ENCODE measurements at regions not wholly inside any gene's neighbourhood (a gene's known extent, or its start where the extent isn't known, plus 50 kb on each side); places are given as distances from the start of the nearest gene placed in this dataset.

DNA sequence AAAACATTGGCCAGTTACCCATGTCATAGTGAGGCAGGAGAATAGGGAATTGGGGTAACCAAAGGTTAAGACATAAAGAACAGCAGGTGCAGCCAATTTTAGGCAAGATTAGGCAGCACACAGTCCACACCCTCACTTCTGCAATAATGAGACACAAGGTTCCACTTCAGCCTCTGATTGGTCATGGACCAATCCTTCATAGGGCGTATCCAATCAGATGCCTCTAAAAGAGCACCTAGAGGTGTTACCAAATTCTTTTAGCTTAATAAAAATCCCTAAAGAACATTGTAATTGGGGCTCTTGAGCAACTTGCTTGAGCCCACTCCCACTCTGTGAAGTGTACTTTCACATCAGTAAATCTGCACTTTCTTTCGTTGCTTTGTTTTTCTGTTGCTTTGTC, 302.4 kb downstream of the PREX1 start (continued):
- TF ChIP-seq ZNF532 (CRISPR knock-in tag; IDR thresholded peaks at IDR 0.05; ENCODE audit: borderline replicate concordance) (no peak), CREB1 (CRISPR knock-in tag; IDR thresholded peaks at IDR 0.05) (no peak)

- Mint-ChIP-seq H3K36me3 (no peaks in the 10 kb centered on the region), H3K9me3 (no peaks in the 10 kb centered on the region), H3K27me3 (ENCODE audit: low read depth) (no peaks in the 10 kb centered on the region; the same call in 1 of the 2 replicates), H3K4me3 (no peak overlapping the region), H3K27ac (no peak overlapping the region), H3K4me1 (no peaks in the 10 kb centered on the region)
- ATAC-seq (no peak), DNase-seq (ENCODE audit: low spot score) (no peak)
- CTCF ChIA-PET: interaction anchor here (4.1 kb wide), 1 partner anchor 96 kb away, joined by 13 read pairs; no protein-coding TSS in a partner anchor
- POLR2A ChIA-PET: interaction anchor here (0.6 kb wide), 1 partner anchor 308 kb away, joined by 3 read pairs; no protein-coding TSS in a partner anchor
- TF ChIP-seq NFATC4 (CRISPR knock-in tag; IDR thresholded peaks at IDR 0.05): no peak
- no peak for TF ChIP-seq ATF2 (CRISPR knock-in tag; IDR thresholded peaks at IDR 0.05; ENCODE audit: borderline replicate concordance, low read depth)
- no peak for TF ChIP-seq KAT7 (CRISPR knock-in tag; IDR thresholded peaks at IDR 0.05; ENCODE audit: borderline replicate concordance)
- no peak for TF ChIP-seq FOXP1 (CRISPR knock-in tag; IDR thresholded peaks at IDR 0.05; ENCODE audit: borderline replicate concordance)
- no peak for TF ChIP-seq GABPB1 (CRISPR knock-in tag; IDR thresholded peaks at IDR 0.05)
Measured at GRCh38 chr20:48524582-48524981, 303.2 kb downstream of the PREX1 start.

GRCh38 chr20:48523191-48523995, 304.4 kb downstream of the PREX1 start:
- H3K4me3 Mint-ChIP-seq: no peak overlapping the region
- H3K27me3 Mint-ChIP-seq (ENCODE audit: low read depth): no peaks in the 10 kb centered on the region; the same call in 1 of the 2 replicates
- ATAC-seq (peak; percentile 92), DNase-seq (ENCODE audit: low spot score) (peak; percentile 52)
- ChIA-PET CTCF (no interaction called here), POLR2A (no interaction called here)
- no peak overlapping the region for H3K27ac Mint-ChIP-seq
- no peaks in the 10 kb centered on the region for H3K36me3 Mint-ChIP-seq
- no peaks in the 10 kb centered on the region for H3K4me1 Mint-ChIP-seq
- no peaks in the 10 kb centered on the region for H3K9me3 Mint-ChIP-seq
- TF ChIP-seq NFATC4 (CRISPR knock-in tag; IDR thresholded peaks at IDR 0.05): no peak
- TF ChIP-seq, protein P1, sequence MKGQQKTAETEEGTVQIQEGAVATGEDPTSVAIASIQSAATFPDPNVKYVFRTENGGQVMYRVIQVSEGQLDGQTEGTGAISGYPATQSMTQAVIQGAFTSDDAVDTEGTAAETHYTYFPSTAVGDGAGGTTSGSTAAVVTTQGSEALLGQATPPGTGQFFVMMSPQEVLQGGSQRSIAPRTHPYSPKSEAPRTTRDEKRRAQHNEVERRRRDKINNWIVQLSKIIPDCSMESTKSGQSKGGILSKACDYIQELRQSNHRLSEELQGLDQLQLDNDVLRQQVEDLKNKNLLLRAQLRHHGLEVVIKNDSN (CRISPR knock-in tag; IDR thresholded peaks at IDR 0.05): peak; percentile 61; the same call in 1 of the 2 replicates
- TF ChIP-seq NFE2L1 (CRISPR knock-in tag; IDR thresholded peaks at IDR 0.05): peak; percentile 77
- 0 out of 2 replicates have a peak, but pooled peaks have one; percentile 52 for TF ChIP-seq ZBTB21 (CRISPR knock-in tag; IDR thresholded peaks at IDR 0.05; ENCODE audit: borderline replicate concordance)
- TF ChIP-seq TEAD4 (CRISPR knock-in tag; IDR thresholded peaks at IDR 0.05): peak; percentile 68; the same call in 1 of the 2 replicates
- TF ChIP-seq ZNF219 (CRISPR knock-in tag; IDR thresholded peaks at IDR 0.05; ENCODE audit: borderline replicate concordance): no peak
- no peak for TF ChIP-seq ZNF423 (CRISPR knock-in tag; IDR thresholded peaks at IDR 0.05)
- no peak for TF ChIP-seq KAT7 (CRISPR knock-in tag; IDR thresholded peaks at IDR 0.05; ENCODE audit: borderline replicate concordance)
- TF ChIP-seq ATF2 (CRISPR knock-in tag; IDR thresholded peaks at IDR 0.05; ENCODE audit: borderline replicate concordance, low read depth): no peak
- TF ChIP-seq TEAD1 (CRISPR knock-in tag; IDR thresholded peaks at IDR 0.05): peak; percentile 83
- TF ChIP-seq, protein P2, sequence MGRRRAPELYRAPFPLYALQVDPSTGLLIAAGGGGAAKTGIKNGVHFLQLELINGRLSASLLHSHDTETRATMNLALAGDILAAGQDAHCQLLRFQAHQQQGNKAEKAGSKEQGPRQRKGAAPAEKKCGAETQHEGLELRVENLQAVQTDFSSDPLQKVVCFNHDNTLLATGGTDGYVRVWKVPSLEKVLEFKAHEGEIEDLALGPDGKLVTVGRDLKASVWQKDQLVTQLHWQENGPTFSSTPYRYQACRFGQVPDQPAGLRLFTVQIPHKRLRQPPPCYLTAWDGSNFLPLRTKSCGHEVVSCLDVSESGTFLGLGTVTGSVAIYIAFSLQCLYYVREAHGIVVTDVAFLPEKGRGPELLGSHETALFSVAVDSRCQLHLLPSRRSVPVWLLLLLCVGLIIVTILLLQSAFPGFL (CRISPR knock-in tag; IDR thresholded peaks at IDR 0.05; ENCODE audit: borderline replicate concordance): 0 out of 2 replicates have a peak, but pooled peaks have one; percentile 71
- 0 out of 2 replicates have a peak, but pooled peaks have one; percentile 37 for TF ChIP-seq JUN (CRISPR knock-in tag; IDR thresholded peaks at IDR 0.05)
- TF ChIP-seq NR2C2 (CRISPR knock-in tag; IDR thresholded peaks at IDR 0.05): no peak
- TF ChIP-seq SOX15 (CRISPR knock-in tag; IDR thresholded peaks at IDR 0.05): no peak
- peak; percentile 74; the same call in 1 of the 2 replicates for TF ChIP-seq SMAD4 (CRISPR knock-in tag; IDR thresholded peaks at IDR 0.05)
- TF ChIP-seq EMX1 (CRISPR knock-in tag; IDR thresholded peaks at IDR 0.05): no peak
- peak; percentile 71; the same call in 1 of the 2 replicates for TF ChIP-seq CREM (CRISPR knock-in tag; IDR thresholded peaks at IDR 0.05)
- TF ChIP-seq ZNF232 (CRISPR knock-in tag; IDR thresholded peaks at IDR 0.05): peak; percentile 70; the same call in 1 of the 2 replicates
- TF ChIP-seq MYBL2 (CRISPR knock-in tag; IDR thresholded peaks at IDR 0.05): no peak
- no peak for TF ChIP-seq ATF1 (CRISPR knock-in tag; IDR thresholded peaks at IDR 0.05)
